Neural progenitor cell (in vitro differentiated cells): ENCODE measurements at regions not wholly inside any gene's neighbourhood (a gene's known extent, or its start where the extent isn't known, plus 50 kb on each side); places are given as distances from the start of the nearest gene placed in this dataset.

Experiments
- DNase-seq: peaks from one replicate; pipeline ENCODE4 v3.0.0-alpha.2; 2016; ENCODE audit warnings: low spot score
- H2AFZ ChIP-seq: fragments of 200-600 bp; sonication (generic); replicated peaks from 2 replicates; pipeline ENCODE4 v1.6.1; 2016; ENCODE audit warnings: antibody characterized with exemption
- H3F3A ChIP-seq: fragments of 200-600 bp; sonication (generic); 2 replicates; pipeline ENCODE4 v1.6.1; 2016; ENCODE audit warnings: antibody characterized with exemption, low read depth
- H3K27ac ChIP-seq: fragments of 200-600 bp; sonication (generic); 2 replicates; pipeline ENCODE4 v1.5.1; 2016; ENCODE audit warnings: mild to moderate bottlenecking
- H3K27me3 ChIP-seq: fragments of 200-600 bp; sonication (generic); 2 replicates; pipeline ENCODE4 v1.6.1; 2016; ENCODE audit warnings: mild to moderate bottlenecking, moderate library complexity
- H3K36me3 ChIP-seq: fragments of 200-600 bp; sonication (generic); 2 replicates; pipeline ENCODE4 v1.5.1; 2016
- H3K4me1 ChIP-seq: fragments of 200-600 bp; sonication (generic); 2 replicates; pipeline ENCODE4 v1.6.1; 2016; ENCODE audit warnings: mixed run types
- H3K4me2 ChIP-seq: fragments of 200-600 bp; sonication (generic); 2 replicates; pipeline ENCODE4 v1.6.1; 2016
- H3K4me3 ChIP-seq: fragments of 200-600 bp; sonication (generic); 2 replicates; pipeline ENCODE4 v1.5.1; 2016
- H3K79me2 ChIP-seq: fragments of 200-600 bp; sonication (generic); 2 replicates; pipeline ENCODE4 v1.6.1; 2016; ENCODE audit warnings: low read depth
- H3K9ac ChIP-seq: fragments of 200-600 bp; sonication (generic); 2 replicates; pipeline ENCODE4 v1.6.1; 2016
- H3K9me3 ChIP-seq: fragments of 200-600 bp; sonication (generic); 2 replicates; pipeline ENCODE4 v1.5.1; 2016; ENCODE audit warnings: low read depth
- H4K20me1 ChIP-seq: fragments of 200-600 bp; sonication (generic); 2 replicates; pipeline ENCODE4 v1.6.1; 2016; ENCODE audit warnings: low read depth
- H3K27ac Mint-ChIP-seq: 3 replicates; pipeline ENCODE4 v1.8.0; 2021; ENCODE audit warnings: mixed read lengths
- H3K27me3 Mint-ChIP-seq: 2 replicates; pipeline ENCODE4 v1.8.0; 2022; ENCODE audit warnings: low read depth, mild to moderate bottlenecking, inconsistent platforms, moderate library complexity, mixed read lengths; ENCODE audit not compliant: insufficient read depth
- H3K36me3 Mint-ChIP-seq: 3 replicates; pipeline ENCODE4 v1.8.0; 2021; ENCODE audit warnings: mixed read lengths
- H3K4me1 Mint-ChIP-seq: 3 replicates; pipeline ENCODE4 v1.8.0; 2021; ENCODE audit warnings: mixed read lengths
- H3K4me3 Mint-ChIP-seq: 3 replicates; pipeline ENCODE4 v1.8.0; 2021; ENCODE audit warnings: mild to moderate bottlenecking, moderate library complexity, mixed read lengths
- H3K9me3 Mint-ChIP-seq: 3 replicates; pipeline ENCODE4 v1.8.0; 2020; ENCODE audit warnings: mixed read lengths
- EZH2 ChIP-seq: fragments of 200-600 bp; sonication (generic); IDR thresholded peaks from 2 replicates; pipeline ENCODE4 v1.6.1; 2017; ENCODE audit warnings: antibody characterized with exemption, mild to moderate bottlenecking, moderate library complexity
- EZH2phosphoT487 ChIP-seq: fragments of 200-600 bp; sonication (generic); IDR thresholded peaks from 2 replicates; pipeline ENCODE4 v1.6.1; 2017; ENCODE audit warnings: antibody characterized with exemption
- TF ChIP-seq, protein P1 (sequence below): fragments of 200-600 bp; sonication (generic); IDR thresholded peaks from 2 replicates; pipeline ENCODE4 v1.5.1; 2017; ENCODE audit warnings: antibody characterized with exemption, mild to moderate bottlenecking

- Histone ChIP-seq H3K27me3 (no peaks in the 10 kb centered on the region), H3K79me2 (no peaks in the 10 kb centered on the region), H3K9me3 (no peaks in the 10 kb centered on the region), H4K20me1 (no peaks in the 10 kb centered on the region), H3K27ac (no peak overlapping the region), H3K4me1 (no peaks in the 10 kb centered on the region), H3K9ac (no peak overlapping the region), H3K36me3 (no peaks in the 10 kb centered on the region), H3K4me3 (no peak overlapping the region), H3F3A (no peaks in the 10 kb centered on the region), H3K4me2 (no peak overlapping the region), H2AFZ (no peak overlapping the region)
- peaks cover 11% of the 10 kb centered on the region for H3K27me3 Mint-ChIP-seq
- H3K27ac Mint-ChIP-seq, result no peak overlapping the region
- H3K4me1 Mint-ChIP-seq, result peaks cover 12% of the 10 kb centered on the region
- no peaks in the 10 kb centered on the region for H3K36me3 Mint-ChIP-seq
- no peak for DNase-seq
- TF ChIP-seq EZH2phosphoT487, result no peak
- TF ChIP-seq, protein P1, sequence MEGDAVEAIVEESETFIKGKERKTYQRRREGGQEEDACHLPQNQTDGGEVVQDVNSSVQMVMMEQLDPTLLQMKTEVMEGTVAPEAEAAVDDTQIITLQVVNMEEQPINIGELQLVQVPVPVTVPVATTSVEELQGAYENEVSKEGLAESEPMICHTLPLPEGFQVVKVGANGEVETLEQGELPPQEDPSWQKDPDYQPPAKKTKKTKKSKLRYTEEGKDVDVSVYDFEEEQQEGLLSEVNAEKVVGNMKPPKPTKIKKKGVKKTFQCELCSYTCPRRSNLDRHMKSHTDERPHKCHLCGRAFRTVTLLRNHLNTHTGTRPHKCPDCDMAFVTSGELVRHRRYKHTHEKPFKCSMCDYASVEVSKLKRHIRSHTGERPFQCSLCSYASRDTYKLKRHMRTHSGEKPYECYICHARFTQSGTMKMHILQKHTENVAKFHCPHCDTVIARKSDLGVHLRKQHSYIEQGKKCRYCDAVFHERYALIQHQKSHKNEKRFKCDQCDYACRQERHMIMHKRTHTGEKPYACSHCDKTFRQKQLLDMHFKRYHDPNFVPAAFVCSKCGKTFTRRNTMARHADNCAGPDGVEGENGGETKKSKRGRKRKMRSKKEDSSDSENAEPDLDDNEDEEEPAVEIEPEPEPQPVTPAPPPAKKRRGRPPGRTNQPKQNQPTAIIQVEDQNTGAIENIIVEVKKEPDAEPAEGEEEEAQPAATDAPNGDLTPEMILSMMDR, result no peak
- no peak for TF ChIP-seq EZH2
- H3K9me3 Mint-ChIP-seq, result no peaks in the 10 kb centered on the region
- no peak overlapping the region for H3K4me3 Mint-ChIP-seq
Measured at GRCh38 chr22:48439560-48440135, 1388.0 kb downstream of the BRD1 start.

DNA sequence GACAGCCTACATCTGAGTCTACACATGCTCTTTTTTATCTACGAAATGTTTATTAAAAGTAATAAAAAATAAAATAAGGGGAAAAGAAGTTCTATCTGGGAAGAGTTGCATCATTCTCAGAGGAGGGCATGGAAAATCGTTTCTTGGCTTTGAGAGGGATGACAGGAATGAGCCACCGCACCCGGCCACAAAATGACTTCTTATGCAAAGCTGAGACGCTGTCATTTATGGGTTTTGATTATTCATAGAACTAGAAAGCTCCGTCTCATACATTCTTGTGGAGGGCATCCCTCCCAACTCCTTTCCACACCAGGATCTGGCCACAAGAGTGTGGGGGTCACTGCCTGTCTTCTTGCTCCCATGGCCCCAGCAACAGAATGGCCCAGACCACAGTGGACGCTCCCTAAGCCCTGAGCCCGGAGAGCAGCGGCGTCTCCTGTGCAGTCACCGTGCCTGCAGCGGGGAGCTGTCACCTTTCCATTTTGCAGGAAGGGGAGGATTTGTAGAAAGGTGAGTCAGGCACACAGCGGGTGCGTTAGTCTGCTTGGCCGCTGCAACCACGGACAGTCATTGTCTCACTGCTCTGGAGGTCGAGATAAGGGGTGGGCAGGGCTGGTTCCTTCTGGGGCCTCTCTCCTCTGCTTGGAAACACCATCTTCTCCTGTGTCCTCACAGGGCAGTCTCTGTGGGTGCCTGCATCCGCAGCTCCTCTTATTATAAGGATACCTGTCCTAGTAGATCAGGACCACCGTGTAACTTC, 1388.7 kb downstream of the BRD1 start:
- DNase-seq, result no peak
- H3K27ac Mint-ChIP-seq, result no peak overlapping the region
- H3K4me3 Mint-ChIP-seq, result no peak overlapping the region
- Histone ChIP-seq H3K9me3 (no peaks in the 10 kb centered on the region), H3K4me3 (no peak overlapping the region), H3K36me3 (no peaks in the 10 kb centered on the region), H3K4me2 (no peak overlapping the region), H3K79me2 (no peaks in the 10 kb centered on the region), H4K20me1 (no peaks in the 10 kb centered on the region), H3K27ac (no peak overlapping the region), H2AFZ (no peak overlapping the region), H3K27me3 (no peaks in the 10 kb centered on the region), H3K4me1 (no peaks in the 10 kb centered on the region), H3K9ac (no peak overlapping the region), H3F3A (no peaks in the 10 kb centered on the region)
- H3K4me1 Mint-ChIP-seq, result peaks cover 6% of the 10 kb centered on the region
- H3K27me3 Mint-ChIP-seq, result peaks cover 12% of the 10 kb centered on the region
- H3K36me3 Mint-ChIP-seq, result no peaks in the 10 kb centered on the region
- no peaks in the 10 kb centered on the region for H3K9me3 Mint-ChIP-seq
- TF ChIP-seq, protein P1, result no peak
- TF ChIP-seq EZH2 (no peak), EZH2phosphoT487 (no peak)

DNA sequence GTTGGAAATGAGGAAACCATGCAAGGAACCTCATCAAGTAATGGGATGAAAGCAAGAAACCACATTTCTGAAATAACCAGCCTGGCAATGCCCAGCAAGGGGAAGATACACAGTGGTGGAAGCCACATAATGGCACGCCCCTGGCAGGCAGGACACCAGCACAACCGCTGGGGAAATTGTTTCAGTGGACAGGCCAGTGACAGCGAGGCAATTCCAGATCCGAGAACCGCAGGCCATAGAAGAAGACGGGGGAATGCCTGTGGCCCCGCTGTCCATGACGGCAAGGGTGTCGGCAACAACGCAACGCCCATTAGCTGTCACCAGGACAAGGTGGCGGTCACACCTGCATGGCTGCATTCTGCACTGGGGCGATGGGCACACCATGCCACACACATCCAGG, 1389.6 kb downstream of the BRD1 start:
- TF ChIP-seq EZH2 (no peak), EZH2phosphoT487 (no peak)
- TF ChIP-seq, protein P1, result no peak
- Histone ChIP-seq H2AFZ (no peak overlapping the region), H3K79me2 (no peaks in the 10 kb centered on the region), H3K9ac (no peak overlapping the region), H3K4me3 (no peak overlapping the region), H3K4me2 (no peak overlapping the region), H4K20me1 (no peaks in the 10 kb centered on the region), H3F3A (no peaks in the 10 kb centered on the region), H3K4me1 (no peaks in the 10 kb centered on the region), H3K36me3 (no peaks in the 10 kb centered on the region), H3K27ac (no peak overlapping the region), H3K27me3 (no peaks in the 10 kb centered on the region), H3K9me3 (no peaks in the 10 kb centered on the region)
- no peaks in the 10 kb centered on the region for H3K9me3 Mint-ChIP-seq
- no peak overlapping the region for H3K4me3 Mint-ChIP-seq
- DNase-seq, result no peak
- no peaks in the 10 kb centered on the region for H3K36me3 Mint-ChIP-seq
- H3K27ac Mint-ChIP-seq, result no peak overlapping the region
- peaks cover 5% of the 10 kb centered on the region for H3K4me1 Mint-ChIP-seq
- peaks cover 14% of the 10 kb centered on the region for H3K27me3 Mint-ChIP-seq
